HL-60 (cell line): ENCODE measurements at regions not wholly inside any gene's neighbourhood (a gene's known extent, or its start where the extent isn't known, plus 50 kb on each side); places are given as distances from the start of the nearest gene placed in this dataset.

Experiments used
- CTCF ChIP-seq: IDR thresholded peaks from one replicate; pipeline ENCODE4 v1.5.1; 2011; ENCODE audit warnings: low read length, control low read depth, inconsistent platforms; ENCODE audit not compliant: insufficient read depth
- GABPA ChIP-seq: IDR thresholded peaks from 2 replicates; pipeline ENCODE4 v1.6.1; 2012; ENCODE audit warnings: low read depth
- POLR2AphosphoS5 ChIP-seq: IDR thresholded peaks from 2 replicates; pipeline ENCODE4 v1.6.1; 2012; ENCODE audit warnings: low read depth
- REST ChIP-seq: IDR thresholded peaks from 2 replicates; pipeline ENCODE4 v1.6.1; 2012; ENCODE audit warnings: low read depth; ENCODE audit not compliant: insufficient replicate concordance
- SPI1 ChIP-seq: IDR thresholded peaks from 2 replicates; pipeline ENCODE4 v1.6.1; 2012; ENCODE audit warnings: low read depth, mild to moderate bottlenecking, borderline replicate concordance

DNA sequence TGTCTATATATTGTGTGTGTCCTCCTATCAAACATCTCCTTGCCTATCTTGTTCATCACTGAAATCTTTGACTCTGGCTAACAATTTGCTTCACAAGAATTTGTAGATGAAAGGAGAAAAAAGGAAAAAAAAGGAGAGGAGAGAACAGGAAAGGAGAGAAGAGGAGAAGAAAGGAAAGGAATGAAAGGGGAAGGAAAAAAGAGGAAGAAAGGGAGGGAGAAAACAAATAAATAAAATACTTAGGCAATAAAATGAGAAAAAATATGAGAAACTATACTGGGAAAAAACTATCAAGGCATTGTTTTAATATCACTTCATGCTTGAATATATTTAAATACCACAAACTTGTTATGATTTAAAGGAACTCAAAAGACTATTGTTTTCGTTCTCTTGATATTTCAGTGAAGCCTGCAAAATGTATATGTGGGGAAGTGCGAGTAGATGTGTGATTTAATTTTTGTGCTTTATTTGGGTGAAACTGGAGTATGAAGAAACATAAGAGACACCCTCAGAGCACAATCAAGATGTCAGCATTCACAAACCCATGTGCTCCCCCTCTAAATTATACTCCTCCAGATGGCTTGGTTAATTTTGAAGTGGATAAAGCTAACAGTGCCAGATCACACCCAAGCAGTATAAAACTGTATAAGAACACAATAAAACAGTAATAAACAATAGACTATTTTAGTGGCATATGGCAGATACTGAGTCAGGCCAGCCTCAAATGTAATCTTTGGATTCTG lies 205.7 kb upstream of the SAMSN1 start:
- TF ChIP-seq SPI1 (no peak), CTCF (no peak), GABPA (no peak), REST (no peak), POLR2AphosphoS5 (no peak)
